NT2/D1 (cell line): ENCODE measurements at regions not wholly inside any gene's neighbourhood (a gene's known extent, or its start where the extent isn't known, plus 50 kb on each side); places are given as distances from the start of the nearest gene placed in this dataset.

Source experiments
- SUZ12 ChIP-seq: IDR thresholded peaks from 2 replicates; pipeline ENCODE4 v1.6.1; 2011; ENCODE audit not compliant: insufficient read length, insufficient read depth; ENCODE audit errors: extremely low read depth
- YY1 ChIP-seq: IDR thresholded peaks from 2 replicates; pipeline ENCODE4 v1.6.1; 2011; ENCODE audit not compliant: insufficient read length, insufficient read depth

- TF ChIP-seq SUZ12 (no peak), YY1 (no peak)
Observed at GRCh38 chr16:50469744-50470321, 78.4 kb upstream of the NKD1 start.
